ENCODE measurements at regions not wholly inside any gene's neighbourhood (a gene's known extent, or its start where the extent isn't known, plus 50 kb on each side); places are given as distances from the start of the nearest gene placed in this dataset.
A peak's percentile ranks its signal among the peaks of the same experiment; 100 is the strongest.

DNA sequence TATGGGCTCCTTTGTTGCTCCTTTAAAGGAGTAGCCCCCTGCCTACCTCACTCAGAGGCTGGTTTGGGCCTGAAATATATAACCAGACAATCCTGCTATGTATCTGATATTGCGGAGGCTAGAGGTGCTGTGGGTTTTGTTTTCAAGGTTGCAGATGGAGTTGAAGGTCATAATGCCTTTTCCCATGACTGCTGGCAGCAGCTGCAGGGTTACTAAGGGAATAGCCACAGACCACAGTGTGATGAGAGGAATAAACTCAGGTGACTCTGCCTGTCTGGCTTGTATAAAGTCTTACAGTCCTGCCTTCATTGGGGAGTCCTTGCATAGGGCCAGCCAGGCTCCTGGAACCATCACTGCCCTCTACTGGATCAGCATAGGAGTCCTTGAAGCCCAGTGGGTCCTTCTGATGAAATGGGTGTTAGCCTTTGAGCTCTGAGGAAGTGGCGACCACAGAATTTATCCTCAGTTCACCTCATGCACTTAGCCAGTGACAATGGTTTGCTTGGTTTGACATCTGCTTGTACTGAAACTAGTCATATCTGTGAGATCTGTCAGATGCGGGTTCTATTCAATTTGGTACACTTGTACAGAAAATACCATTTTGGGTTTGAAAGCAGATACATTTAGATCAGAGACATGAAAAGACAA lies 174.4 kb upstream of the HMCN1 start:
- intact Hi-C loops (cut with DNase I; ENCODE audit: low total_unique reads), result no loop called here
- Histone ChIP-seq H3K36me3 (ENCODE audit: low read depth, missing control alignments) (no peaks in the 10 kb centered on the region), H3K27ac (no peak overlapping the region), H3K27me3 (no peaks in the 10 kb centered on the region), H3K4me1 (no peaks in the 10 kb centered on the region), H3K9me3 (no peaks in the 10 kb centered on the region), H3K4me3 (no peak overlapping the region)
- peak; percentile 71 for DNase-seq
- TF ChIP-seq, protein P1, sequence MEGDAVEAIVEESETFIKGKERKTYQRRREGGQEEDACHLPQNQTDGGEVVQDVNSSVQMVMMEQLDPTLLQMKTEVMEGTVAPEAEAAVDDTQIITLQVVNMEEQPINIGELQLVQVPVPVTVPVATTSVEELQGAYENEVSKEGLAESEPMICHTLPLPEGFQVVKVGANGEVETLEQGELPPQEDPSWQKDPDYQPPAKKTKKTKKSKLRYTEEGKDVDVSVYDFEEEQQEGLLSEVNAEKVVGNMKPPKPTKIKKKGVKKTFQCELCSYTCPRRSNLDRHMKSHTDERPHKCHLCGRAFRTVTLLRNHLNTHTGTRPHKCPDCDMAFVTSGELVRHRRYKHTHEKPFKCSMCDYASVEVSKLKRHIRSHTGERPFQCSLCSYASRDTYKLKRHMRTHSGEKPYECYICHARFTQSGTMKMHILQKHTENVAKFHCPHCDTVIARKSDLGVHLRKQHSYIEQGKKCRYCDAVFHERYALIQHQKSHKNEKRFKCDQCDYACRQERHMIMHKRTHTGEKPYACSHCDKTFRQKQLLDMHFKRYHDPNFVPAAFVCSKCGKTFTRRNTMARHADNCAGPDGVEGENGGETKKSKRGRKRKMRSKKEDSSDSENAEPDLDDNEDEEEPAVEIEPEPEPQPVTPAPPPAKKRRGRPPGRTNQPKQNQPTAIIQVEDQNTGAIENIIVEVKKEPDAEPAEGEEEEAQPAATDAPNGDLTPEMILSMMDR (IDR thresholded peaks at IDR 0.05), result peak in 2 of 3 experiments; percentile 12 to 24
- no peak for TF ChIP-seq POLR2A (IDR thresholded peaks at IDR 0.05)
- WGBS, 2 donors, result 76 to 84% methylated on average over 3 of the region's 3 CpGs

DNA sequence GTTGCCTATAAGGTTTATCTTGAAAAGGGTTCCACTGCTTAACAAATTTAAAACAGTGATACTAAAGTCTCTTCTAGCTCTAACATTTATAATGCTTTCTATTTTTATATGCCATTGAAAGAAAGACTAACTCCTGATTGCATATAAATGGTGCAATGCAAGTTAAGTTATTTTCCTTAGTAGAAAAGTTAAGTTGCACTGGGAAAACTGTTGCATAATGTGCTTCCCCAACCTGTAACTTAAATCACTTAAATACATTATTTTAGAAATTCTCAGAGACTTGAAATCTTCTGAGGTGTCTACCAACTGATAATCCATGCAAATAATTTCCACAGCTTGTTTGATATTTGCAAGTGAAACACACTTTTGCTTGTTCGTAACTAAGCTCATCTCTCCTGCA lies 175.0 kb upstream of the HMCN1 start:
- no peak for DNase-seq
- no peak for TF ChIP-seq POLR2A (IDR thresholded peaks at IDR 0.05)
- TF ChIP-seq, protein P1 (IDR thresholded peaks at IDR 0.05), result no peak
- no peaks in the 10 kb centered on the region for H3K36me3 ChIP-seq (ENCODE audit: low read depth, missing control alignments)
- H3K4me1 ChIP-seq, result no peaks in the 10 kb centered on the region
- 86 to 95% methylated on average over 1 of the region's 1 CpG for WGBS, 2 donors
- H3K4me3 ChIP-seq, result no peak overlapping the region
- H3K27me3 ChIP-seq, result no peaks in the 10 kb centered on the region
- no peaks in the 10 kb centered on the region for H3K9me3 ChIP-seq
- intact Hi-C loops (cut with DNase I; ENCODE audit: low total_unique reads), result no loop called here
- H3K27ac ChIP-seq, result no peak overlapping the region

DNA sequence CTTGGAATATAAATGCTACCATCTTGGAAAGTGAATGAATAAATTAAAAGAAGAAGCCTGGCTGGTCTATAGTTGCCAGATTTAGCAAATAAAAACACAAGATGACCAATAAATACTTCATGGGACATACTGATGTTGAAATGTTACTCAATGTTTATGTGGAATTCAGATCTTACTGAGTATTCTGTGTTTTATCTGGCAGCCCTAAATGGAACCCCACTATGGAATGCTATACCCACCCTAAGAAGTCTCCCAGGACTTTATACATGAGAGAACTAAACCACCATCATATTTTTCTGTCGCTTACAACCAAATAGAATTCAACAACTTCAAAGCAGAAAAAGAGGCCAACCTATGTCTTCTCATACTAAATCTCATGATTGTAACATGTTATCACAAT lies 177.6 kb upstream of the HMCN1 start:
- H3K4me3 ChIP-seq, result no peak overlapping the region
- no peaks in the 10 kb centered on the region for H3K4me1 ChIP-seq
- H3K27me3 ChIP-seq, result no peaks in the 10 kb centered on the region
- DNase-seq, result no peak
- intact Hi-C loops (cut with DNase I; ENCODE audit: low total_unique reads), result no loop called here
- no peak overlapping the region for H3K27ac ChIP-seq
- no peaks in the 10 kb centered on the region for H3K9me3 ChIP-seq
- TF ChIP-seq, protein P1 (IDR thresholded peaks at IDR 0.05), result no peak
- no peak for TF ChIP-seq POLR2A (IDR thresholded peaks at IDR 0.05)
- WGBS, 2 donors, result 35 to 63% methylated on average over 1 of the region's 1 CpG
- no peaks in the 10 kb centered on the region for H3K36me3 ChIP-seq (ENCODE audit: low read depth, missing control alignments)

DNA sequence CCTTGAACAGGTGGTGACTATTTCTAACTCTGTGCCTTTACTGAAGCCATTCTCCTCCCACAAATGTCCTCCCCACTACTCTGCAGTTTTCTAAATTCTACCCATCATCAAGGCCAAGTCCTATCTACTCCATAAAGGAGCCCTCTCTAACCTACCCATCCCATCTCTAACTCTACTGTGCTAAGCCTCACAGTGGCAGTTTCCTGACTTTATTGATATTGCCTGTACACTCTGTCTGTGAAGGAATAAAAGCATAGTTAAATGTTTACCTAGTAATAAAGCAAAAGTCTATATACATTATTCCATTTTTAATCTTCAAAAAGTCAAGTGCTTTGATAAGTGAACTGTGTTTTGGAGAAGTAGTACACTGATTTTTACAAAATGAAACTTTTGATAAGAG lies 178.4 kb upstream of the HMCN1 start:
- H3K9me3 ChIP-seq, result no peaks in the 10 kb centered on the region
- no peak for DNase-seq
- H3K4me1 ChIP-seq, result no peaks in the 10 kb centered on the region
- TF ChIP-seq, protein P1 (IDR thresholded peaks at IDR 0.05), result no peak
- TF ChIP-seq POLR2A (IDR thresholded peaks at IDR 0.05), result no peak
- no peaks in the 10 kb centered on the region for H3K36me3 ChIP-seq (ENCODE audit: low read depth, missing control alignments)
- no peak overlapping the region for H3K4me3 ChIP-seq
- intact Hi-C loops (cut with DNase I; ENCODE audit: low total_unique reads), result no loop called here
- H3K27me3 ChIP-seq, result no peaks in the 10 kb centered on the region
- no peak overlapping the region for H3K27ac ChIP-seq

DNA sequence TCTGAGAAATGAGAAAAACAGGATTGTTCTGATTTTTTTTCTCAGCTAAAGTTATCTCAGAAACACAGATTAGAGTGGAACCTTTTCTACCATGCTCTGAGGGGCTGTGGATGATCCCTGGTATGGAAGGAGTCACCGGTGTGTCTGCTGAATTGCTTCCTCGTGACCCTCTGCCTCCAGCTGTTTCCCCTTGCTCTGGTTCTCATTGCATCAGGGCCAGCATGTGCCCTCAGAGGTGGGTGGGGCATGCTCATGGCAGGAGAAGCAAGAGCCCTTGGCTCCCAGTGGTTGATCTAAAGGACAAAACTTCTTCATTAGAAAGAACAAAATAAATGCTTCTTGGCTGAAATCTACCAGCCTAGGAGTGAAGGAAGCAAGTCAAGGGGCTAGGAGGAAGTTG lies 183.2 kb upstream of the HMCN1 start:
- Histone ChIP-seq H3K27me3 (no peaks in the 10 kb centered on the region), H3K4me1 (no peaks in the 10 kb centered on the region), H3K27ac (no peak overlapping the region), H3K9me3 (no peaks in the 10 kb centered on the region), H3K4me3 (no peak overlapping the region), H3K36me3 (ENCODE audit: low read depth, missing control alignments) (no peaks in the 10 kb centered on the region)
- TF ChIP-seq, protein P1 (IDR thresholded peaks at IDR 0.05), result no peak
- no peak for TF ChIP-seq POLR2A (IDR thresholded peaks at IDR 0.05)
- WGBS, 2 donors, result 83 to 84% methylated on average over 2 of the region's 2 CpGs
- intact Hi-C loops (cut with DNase I; ENCODE audit: low total_unique reads), result no loop called here
- no peak for DNase-seq
